Activated B cell treated with CpG ODN at 0.5 μM for 24 hours (primary cell): ENCODE measurements at regions not wholly inside any gene's neighbourhood (a gene's known extent, or its start where the extent isn't known, plus 50 kb on each side); places are given as distances from the start of the nearest gene placed in this dataset.

Experiments used
- ATAC-seq: fragments of 200-7000 bp; cut with Tn5 transposase; one replicate; pipeline ENCODE4 v1.10.0; 2021; ENCODE audit warnings: low read depth, mild to moderate bottlenecking, moderate library complexity
- CTCF ChIA-PET: fragments of 350-600 bp; sonication (Branson Sonifier 250); formaldehyde crosslinking; loops from one replicate; lab custom pipeline; 2021; ENCODE audit warnings: antibody characterized with exemption; lab: Charles Lee
- POLR2A ChIA-PET: fragments of 350-600 bp; sonication (Branson Sonifier 250); formaldehyde crosslinking; loops from one replicate; lab custom pipeline; 2021; ENCODE audit warnings: antibody characterized with exemption; lab: Charles Lee
- DNase-seq: peaks from one replicate; pipeline ENCODE4 v3.0.0; 2022
- H3K27ac Mint-ChIP-seq: one replicate; pipeline ENCODE4 v1.8.0; 2020; ENCODE audit warnings: mixed read lengths
- H3K27me3 Mint-ChIP-seq: one replicate; pipeline ENCODE4 v1.8.0; 2021; ENCODE audit warnings: mixed read lengths
- H3K36me3 Mint-ChIP-seq: one replicate; pipeline ENCODE4 v1.8.0; 2021; ENCODE audit warnings: low read depth, mixed read lengths
- H3K4me1 Mint-ChIP-seq: one replicate; pipeline ENCODE4 v1.8.0; 2021; ENCODE audit warnings: mixed read lengths
- H3K4me3 Mint-ChIP-seq: one replicate; pipeline ENCODE4 v1.8.0; 2020; ENCODE audit warnings: mild to moderate bottlenecking, mixed read lengths
- H3K9me3 Mint-ChIP-seq: one replicate; pipeline ENCODE4 v1.8.0; 2020; ENCODE audit warnings: mixed read lengths
- CTCF ChIP-seq: fragments of 200-600 bp; IDR thresholded peaks from one replicate; pipeline ENCODE4 v1.8.0; 2022; ENCODE audit warnings: antibody characterized with exemption, mild to moderate bottlenecking
- intact Hi-C: fragments of 100-400 bp; cut with micrococcal nuclease; formaldehyde crosslinking; loops from one replicate; pipeline ENCODE4 v1.15.1; 2024

DNA sequence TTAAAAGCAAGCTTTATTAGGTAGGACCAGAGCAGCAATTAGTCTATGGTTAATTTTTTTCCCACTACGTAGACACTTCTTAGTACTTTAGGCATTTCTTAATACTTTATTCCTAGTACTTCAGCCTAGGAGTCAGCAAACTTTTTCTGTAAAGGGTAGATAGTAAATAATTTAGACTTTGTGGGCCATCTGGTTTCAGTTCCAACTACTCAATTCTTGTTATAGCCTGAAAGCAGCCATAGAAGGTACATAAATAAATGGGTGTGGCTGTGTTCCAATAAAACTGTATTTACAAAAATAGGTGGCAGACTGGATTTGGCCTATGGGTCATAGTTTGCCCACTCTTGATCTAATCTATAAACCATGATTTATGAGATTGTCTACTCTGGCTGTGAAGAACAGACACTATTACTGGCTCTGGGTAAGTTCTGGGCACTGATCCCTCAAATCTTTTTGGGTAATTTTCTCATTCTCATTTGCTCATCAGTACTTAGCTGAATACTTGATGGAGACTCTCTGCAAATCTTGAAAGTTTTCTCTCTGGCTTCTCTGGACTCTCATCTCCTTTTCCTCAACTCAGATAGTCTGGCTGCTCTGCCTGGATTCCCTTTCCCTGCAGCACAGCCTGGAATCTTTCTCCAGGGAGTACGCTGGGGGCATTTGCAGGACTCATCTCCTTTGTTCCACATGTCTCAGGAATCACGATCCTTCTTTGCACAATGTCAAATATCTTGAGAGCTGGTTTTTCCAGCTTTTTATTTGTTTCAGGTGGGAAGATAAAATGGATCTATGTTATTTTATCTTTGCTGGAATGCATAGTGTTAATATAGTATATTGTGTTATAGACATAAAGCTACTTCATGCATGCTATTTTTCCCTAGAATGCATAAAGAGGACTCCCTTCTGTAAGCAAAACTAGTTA, 524.8 kb upstream of the TBL1XR1 start:
- ChIA-PET POLR2A (no interaction called here), CTCF (no interaction called here)
- peaks cover 3% of the 10 kb centered on the region for H3K4me1 Mint-ChIP-seq
- no peak for ATAC-seq
- no peaks in the 10 kb centered on the region for H3K27me3 Mint-ChIP-seq
- intact Hi-C loops = no loop called here
- TF ChIP-seq CTCF = no peak
- H3K4me3 Mint-ChIP-seq = no peak overlapping the region
- no peak for DNase-seq
- no peaks in the 10 kb centered on the region for H3K36me3 Mint-ChIP-seq
- peaks cover 2% of the 10 kb centered on the region for H3K9me3 Mint-ChIP-seq
- no peak overlapping the region for H3K27ac Mint-ChIP-seq

GRCh38 chr3:177724020-177724638, 526.8 kb upstream of the TBL1XR1 start:
- no peak for ATAC-seq
- CTCF ChIA-PET = no interaction called here
- Mint-ChIP-seq H3K4me3 (no peak overlapping the region), H3K36me3 (no peaks in the 10 kb centered on the region), H3K27me3 (no peaks in the 10 kb centered on the region), H3K4me1 (peaks cover 8% of the 10 kb centered on the region), H3K27ac (no peak overlapping the region), H3K9me3 (peaks cover 2% of the 10 kb centered on the region)
- no peak for DNase-seq
- POLR2A ChIA-PET = no interaction called here
- no peak for TF ChIP-seq CTCF
- intact Hi-C loops = no loop called here

GRCh38 chr3:177725165-177725564, 527.9 kb upstream of the TBL1XR1 start:
- no peak for ATAC-seq
- no peaks in the 10 kb centered on the region for H3K36me3 Mint-ChIP-seq
- no peak for TF ChIP-seq CTCF
- no peak overlapping the region for H3K4me3 Mint-ChIP-seq
- no peak for DNase-seq
- no peaks in the 10 kb centered on the region for H3K27me3 Mint-ChIP-seq
- no peak overlapping the region for H3K27ac Mint-ChIP-seq
- ChIA-PET POLR2A (no interaction called here), CTCF (no interaction called here)
- peaks cover 2% of the 10 kb centered on the region for H3K9me3 Mint-ChIP-seq
- peaks cover 10% of the 10 kb centered on the region for H3K4me1 Mint-ChIP-seq
- intact Hi-C loops = no loop called here

GRCh38 chr3:177726807-177727206, 529.5 kb upstream of the TBL1XR1 start:
- intact Hi-C loops = no loop called here
- ChIA-PET CTCF (no interaction called here), POLR2A (no interaction called here)

More at GRCh38 chr3:177726807-177727206, 529.5 kb upstream of the TBL1XR1 start:
- Mint-ChIP-seq H3K36me3 (no peaks in the 10 kb centered on the region), H3K4me1 (peaks cover 10% of the 10 kb centered on the region), H3K27ac (no peak overlapping the region), H3K4me3 (no peak overlapping the region), H3K9me3 (no peaks in the 10 kb centered on the region), H3K27me3 (no peaks in the 10 kb centered on the region)
- DNase-seq = no peak
- TF ChIP-seq CTCF = no peak
- no peak for ATAC-seq
